Astrocyte of the spinal cord (primary cell): ENCODE measurements at regions not wholly inside any gene's neighbourhood (a gene's known extent, or its start where the extent isn't known, plus 50 kb on each side); places are given as distances from the start of the nearest gene placed in this dataset.
"Not testable (repeated sequence)": the region's sequence is repeated elsewhere in the genome, so short reads cannot be mapped to it uniquely, and the experiment has no call there.

Experiments used
- DNase-seq: peaks from one replicate; pipeline ENCODE4 v3.0.0; 2011; ENCODE audit warnings: low read depth, low spot score
- H3K4me3 ChIP-seq: 2 replicates; pipeline ENCODE4 v1.5.1; 2011; ENCODE audit warnings: low read depth, mild to moderate bottlenecking, low read length, moderate library complexity
- in situ Hi-C: cut with HindIII; loops from 2 replicates; pipeline ENCODE4 v1.10.0; 2017; ENCODE audit warnings: low sequenced_read_pairs

DNA sequence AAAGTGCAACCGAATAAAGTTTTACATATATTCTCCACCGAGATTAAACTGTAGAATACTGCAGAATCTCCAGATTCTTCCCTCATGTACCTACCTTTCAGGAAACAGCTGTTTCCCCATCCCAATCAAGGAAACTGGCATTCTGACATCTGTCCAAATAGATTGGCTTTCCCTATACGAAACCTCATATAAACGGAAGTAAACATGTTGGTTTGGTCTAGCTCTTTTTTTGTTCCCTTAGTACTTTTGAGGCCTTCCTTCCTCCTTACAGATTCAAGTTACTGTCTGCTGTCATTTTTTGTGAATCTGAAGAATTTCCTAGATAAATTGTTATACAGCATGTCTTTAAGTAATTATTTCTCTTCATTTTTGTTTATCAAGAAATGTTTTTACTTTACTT lies 554.6 kb downstream of the RPIA start:
- in situ Hi-C loops: not testable (repeated sequence)

GRCh38 chr2:89246620-89247019 lies 555.1 kb downstream of the RPIA start:
- in situ Hi-C loops: not testable (repeated sequence)

More for the DNA sequence above, 554.6 kb downstream of the RPIA start:
- not testable (repeated sequence) for DNase-seq, H3K4me3 ChIP-seq

GRCh38 chr2:89255013-89255412 lies 563.5 kb downstream of the RPIA start:
- in situ Hi-C loops, DNase-seq, H3K4me3 ChIP-seq: not testable (repeated sequence)

More at GRCh38 chr2:89246620-89247019, 555.1 kb downstream of the RPIA start:
- H3K4me3 ChIP-seq: not testable (repeated sequence)
- DNase-seq: peak; percentile 14

DNA sequence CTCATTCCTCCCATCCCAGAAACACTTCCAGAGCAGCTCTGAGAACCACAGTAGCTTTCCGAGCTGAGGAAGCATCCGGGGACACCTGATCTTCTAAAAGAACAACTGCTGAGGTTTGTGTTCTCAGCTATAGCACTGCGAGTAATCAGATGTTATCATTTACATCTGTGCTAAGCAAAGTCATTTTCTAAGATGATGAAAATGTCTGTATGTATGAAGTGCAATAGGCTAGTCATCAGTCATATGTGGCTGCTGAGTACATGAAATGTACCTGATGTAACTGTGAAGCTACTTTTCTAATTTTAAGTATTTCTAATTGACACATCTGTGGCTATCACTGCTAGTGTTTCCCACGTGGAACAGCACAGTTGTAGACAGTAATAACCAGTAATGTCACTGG lies 582.0 kb downstream of the RPIA start:
- H3K4me3 ChIP-seq, in situ Hi-C loops, DNase-seq: not testable (repeated sequence)

DNA sequence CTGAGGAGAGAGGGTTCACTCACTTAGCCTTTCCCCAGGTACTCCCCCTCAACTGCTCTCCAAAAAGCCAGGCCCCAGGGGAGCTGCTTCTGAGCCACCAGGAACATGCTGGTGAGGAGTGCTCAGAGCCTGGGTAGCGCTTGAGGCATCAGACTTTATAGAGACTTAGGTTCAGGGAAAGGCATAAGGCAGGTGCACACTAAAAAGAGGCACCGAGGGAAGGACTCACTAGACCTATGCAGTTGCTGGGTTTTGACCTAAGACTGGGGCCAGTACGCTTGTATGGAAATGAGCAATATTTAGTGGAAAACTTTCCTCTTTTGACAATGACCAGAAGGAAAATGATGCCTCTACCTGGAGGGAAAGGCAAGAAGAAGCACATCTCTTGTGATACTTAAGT lies 589.1 kb downstream of the RPIA start:
- in situ Hi-C loops, DNase-seq, H3K4me3 ChIP-seq: not testable (repeated sequence)

DNA sequence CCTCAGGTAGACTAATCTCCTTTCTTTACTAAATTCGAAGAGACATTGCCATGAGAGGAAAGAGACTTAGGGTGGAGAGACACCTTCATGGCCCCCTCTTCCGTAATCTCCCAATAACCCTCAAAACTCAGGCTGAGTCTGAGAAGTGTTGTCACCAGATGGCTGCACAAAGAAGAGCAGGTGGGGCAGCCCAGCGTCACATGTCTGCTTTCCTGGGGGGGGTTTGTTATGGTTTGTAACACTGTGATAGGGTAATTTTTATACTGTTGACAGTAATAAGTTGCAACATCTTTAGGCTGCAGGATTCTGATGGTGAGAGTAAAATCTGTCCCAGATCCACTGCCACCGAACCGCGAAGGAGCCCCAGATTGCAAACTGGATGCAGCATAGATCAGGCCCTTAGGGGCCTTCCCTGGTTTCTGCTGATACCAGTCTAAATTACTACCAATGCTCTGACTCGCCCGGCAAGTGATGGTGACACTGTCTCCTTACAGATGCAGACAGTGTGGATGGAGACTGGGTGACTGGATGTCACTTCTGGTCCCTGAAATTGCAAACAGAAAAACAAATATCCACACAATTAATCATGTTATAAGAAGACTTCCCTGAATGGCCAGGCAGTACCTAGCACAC lies 595.1 kb downstream of the RPIA start:
- H3K4me3 ChIP-seq, in situ Hi-C loops, DNase-seq: not testable (repeated sequence)

GRCh38 chr2:89287084-89287483 lies 595.6 kb downstream of the RPIA start:
- H3K4me3 ChIP-seq, DNase-seq, in situ Hi-C loops: not testable (repeated sequence)

- DNase-seq, H3K4me3 ChIP-seq: not testable (repeated sequence)
Measured at GRCh38 chr2:89291717-89292298, 600.3 kb downstream of the RPIA start.

DNA sequence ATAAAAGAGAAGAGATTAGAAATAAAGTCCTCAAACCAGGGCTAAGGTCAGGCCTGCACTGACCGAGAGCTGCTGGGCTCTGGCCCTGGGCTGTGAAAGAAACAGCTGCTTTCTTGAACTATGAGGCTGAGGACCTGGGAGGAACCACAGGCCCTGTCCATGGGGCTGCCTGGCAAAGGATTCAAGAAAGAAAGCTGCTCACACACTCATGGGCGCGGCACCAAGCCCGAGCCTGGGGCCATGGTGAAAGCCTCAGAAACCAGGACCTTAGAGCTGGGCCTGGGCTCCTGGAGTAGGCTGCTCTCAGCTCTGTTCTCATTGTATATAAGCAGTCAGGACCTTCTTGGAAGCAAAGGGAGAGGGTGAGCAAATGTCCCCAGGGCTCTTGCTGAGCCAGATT lies 601.9 kb downstream of the RPIA start:
- DNase-seq, H3K4me3 ChIP-seq, in situ Hi-C loops: not testable (repeated sequence)

More at GRCh38 chr2:89291717-89292298, 600.3 kb downstream of the RPIA start:
- in situ Hi-C loops: not testable (repeated sequence)

- DNase-seq, H3K4me3 ChIP-seq, in situ Hi-C loops: not testable (repeated sequence)
Measured at GRCh38 chr2:89294335-89294734, 602.9 kb downstream of the RPIA start.

GRCh38 chr2:89296820-89297398 lies 605.4 kb downstream of the RPIA start:
- in situ Hi-C loops, H3K4me3 ChIP-seq, DNase-seq: not testable (repeated sequence)

DNA sequence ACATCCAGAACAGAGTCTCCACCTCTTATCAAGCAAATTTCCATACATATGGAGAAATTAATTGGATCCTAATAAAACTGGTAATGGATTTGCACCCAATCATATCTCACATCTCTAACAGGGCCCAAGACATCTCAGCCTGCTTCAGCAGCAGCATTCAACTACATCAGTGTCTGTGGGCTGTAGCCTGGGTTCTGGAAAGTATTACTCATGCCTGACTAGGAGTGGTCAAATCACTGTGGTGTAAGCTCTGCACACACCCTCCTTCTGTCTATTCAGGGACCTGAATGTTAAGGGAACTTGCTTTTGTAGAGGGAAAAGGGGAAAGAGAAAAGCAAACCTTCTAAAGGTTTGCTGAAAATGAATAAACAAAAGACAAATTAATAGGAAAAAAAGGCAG lies 607.7 kb downstream of the RPIA start:
- DNase-seq, H3K4me3 ChIP-seq, in situ Hi-C loops: not testable (repeated sequence)

GRCh38 chr2:89305623-89306022 lies 614.1 kb downstream of the RPIA start:
- DNase-seq, H3K4me3 ChIP-seq, in situ Hi-C loops: not testable (repeated sequence)

DNA sequence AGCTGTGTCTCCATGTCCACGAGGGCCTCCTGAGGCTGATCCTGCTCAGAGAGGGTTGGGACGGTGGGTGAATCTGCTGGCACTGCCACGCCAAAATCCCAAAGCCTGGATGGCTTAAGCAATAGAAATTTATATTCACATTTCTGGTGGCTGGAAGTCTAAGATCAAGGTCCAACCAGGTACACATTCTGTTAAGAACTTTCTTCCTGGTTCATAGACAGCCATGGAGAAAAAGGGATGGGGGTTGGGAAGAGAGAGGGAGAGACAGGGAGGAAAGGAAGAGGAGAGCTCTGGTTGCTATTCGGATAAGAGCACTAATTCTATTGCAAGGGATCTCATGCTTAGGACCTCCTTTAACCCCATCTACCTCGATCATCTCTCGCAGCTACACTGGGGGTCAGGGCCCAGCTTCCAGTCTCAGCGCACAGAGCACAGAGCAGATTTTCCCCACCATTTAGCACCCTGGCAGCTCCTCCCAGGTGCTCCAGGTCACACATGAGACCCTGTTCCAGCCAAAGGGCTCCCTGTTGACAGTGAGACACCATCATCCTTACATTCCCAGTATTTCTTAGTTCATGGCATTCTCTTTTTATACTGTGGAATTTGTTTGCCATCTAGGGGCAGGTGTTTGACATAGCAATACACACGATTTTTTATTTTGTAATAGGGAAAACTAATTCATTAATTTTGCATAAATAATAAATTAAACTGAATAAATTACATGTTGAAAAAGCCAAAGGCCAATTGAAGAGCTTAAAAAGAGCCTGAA lies 615.6 kb downstream of the RPIA start:
- H3K4me3 ChIP-seq, DNase-seq, in situ Hi-C loops: not testable (repeated sequence)

DNA sequence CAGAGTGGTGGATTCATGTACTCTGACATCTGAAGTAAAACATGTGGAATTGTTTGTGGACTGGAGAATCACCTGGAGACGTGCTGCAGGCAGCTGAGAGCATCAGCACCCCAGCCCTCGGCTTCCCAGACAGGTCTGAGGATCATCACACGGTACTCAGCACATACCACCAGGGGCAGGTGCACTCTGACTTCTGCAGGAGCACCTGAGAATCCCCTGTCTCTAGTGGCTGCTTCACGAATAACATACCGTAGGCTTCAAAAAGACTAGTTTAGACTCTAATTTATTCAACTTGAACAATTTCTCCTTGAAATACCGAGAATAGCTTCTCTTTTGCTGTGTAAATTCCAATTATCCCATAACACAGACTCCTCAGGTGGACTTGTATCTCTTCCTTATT lies 627.5 kb downstream of the RPIA start:
- in situ Hi-C loops, DNase-seq, H3K4me3 ChIP-seq: not testable (repeated sequence)

- H3K4me3 ChIP-seq, DNase-seq, in situ Hi-C loops: not testable (repeated sequence)
Measured at GRCh38 chr2:89325894-89326293, 634.4 kb downstream of the RPIA start.

DNA sequence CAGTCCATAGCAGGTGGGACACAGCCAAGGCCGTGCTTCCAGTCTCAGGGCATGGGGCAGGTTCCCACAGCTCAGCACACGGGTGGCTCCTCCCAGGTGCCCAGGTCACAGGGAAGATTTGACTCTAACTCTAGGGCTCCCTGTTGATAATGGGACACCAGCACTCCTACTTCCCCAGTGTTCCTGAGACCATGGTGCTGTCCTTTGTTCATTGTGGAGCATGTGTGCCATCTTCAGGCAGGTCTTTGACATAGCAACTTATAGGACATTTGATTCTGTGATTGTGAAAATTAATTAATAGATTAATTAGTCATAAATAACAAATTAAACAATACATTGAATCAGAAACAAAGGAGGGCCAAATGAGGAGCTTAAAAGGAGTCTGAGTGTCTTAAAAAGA lies 635.0 kb downstream of the RPIA start:
- DNase-seq, H3K4me3 ChIP-seq, in situ Hi-C loops: not testable (repeated sequence)
